GM21619 (cell line): ENCODE measurements at regions not wholly inside any gene's neighbourhood (a gene's known extent, or its start where the extent isn't known, plus 50 kb on each side); places are given as distances from the start of the nearest gene placed in this dataset.
"Not testable (repeated sequence)": the region's sequence is repeated elsewhere in the genome, so short reads cannot be mapped to it uniquely, and the experiment has no call there.

ENCODE experiments used
- ATAC-seq: cut with Tn5 transposase; IDR thresholded peaks from one replicate; pipeline ENCODE4 v1.9.1; 2021; ENCODE audit not compliant: unreplicated experiment

GRCh38 chr3:103937094-103937493 lies 1429.6 kb upstream of the ALCAM start:
- no peak for ATAC-seq

- ATAC-seq, result no peak
Measured at GRCh38 chr3:103947062-103947461, 1419.6 kb upstream of the ALCAM start.

- no peak for ATAC-seq
Measured at GRCh38 chr3:103949693-103950092, 1417.0 kb upstream of the ALCAM start.

GRCh38 chr3:103950676-103951075 lies 1416.0 kb upstream of the ALCAM start:
- no peak for ATAC-seq

- no peak for ATAC-seq
Measured at GRCh38 chr3:103953796-103954195, 1412.9 kb upstream of the ALCAM start.

GRCh38 chr3:103960819-103961218 lies 1405.9 kb upstream of the ALCAM start:
- no peak for ATAC-seq

- ATAC-seq, result no peak
Measured at GRCh38 chr3:103963599-103963998, 1403.1 kb upstream of the ALCAM start.

- no peak for ATAC-seq
Measured at GRCh38 chr3:103965764-103966163, 1400.9 kb upstream of the ALCAM start.

- ATAC-seq, result no peak
Measured at GRCh38 chr3:103966749-103967148, 1400.0 kb upstream of the ALCAM start.

GRCh38 chr3:103968131-103968530 lies 1398.6 kb upstream of the ALCAM start:
- peak; percentile 57 for ATAC-seq

- peak; percentile 92 for ATAC-seq
Measured at GRCh38 chr3:103968751-103969150, 1398.0 kb upstream of the ALCAM start.

- peak; percentile 88 for ATAC-seq
Measured at GRCh38 chr3:103976931-103977339, 1389.8 kb upstream of the ALCAM start.

GRCh38 chr3:103977417-103977816 lies 1389.3 kb upstream of the ALCAM start:
- no peak for ATAC-seq

- ATAC-seq, result no peak
Measured at GRCh38 chr3:103991461-103992115, 1375.1 kb upstream of the ALCAM start.

- ATAC-seq, result no peak
Measured at GRCh38 chr3:103992469-103992868, 1374.2 kb upstream of the ALCAM start.

GRCh38 chr3:104004956-104005355 lies 1361.8 kb upstream of the ALCAM start:
- no peak for ATAC-seq

- no peak for ATAC-seq
Measured at GRCh38 chr3:104005815-104006214, 1360.9 kb upstream of the ALCAM start.

- no peak for ATAC-seq
Measured at GRCh38 chr3:104018541-104018940, 1348.2 kb upstream of the ALCAM start.

- no peak for ATAC-seq
Measured at GRCh38 chr3:104031598-104031997, 1335.1 kb upstream of the ALCAM start.

- ATAC-seq, result no peak
Measured at GRCh38 chr3:104032283-104032682, 1334.4 kb upstream of the ALCAM start.

GRCh38 chr3:104040896-104041295 lies 1325.8 kb upstream of the ALCAM start:
- ATAC-seq, result no peak

- ATAC-seq, result not testable (repeated sequence)
Measured at GRCh38 chr3:104043001-104043543, 1323.6 kb upstream of the ALCAM start.

GRCh38 chr3:104044002-104044401 lies 1322.7 kb upstream of the ALCAM start:
- ATAC-seq, result no peak
